ENCODE measurements at regions not wholly inside any gene's neighbourhood (a gene's known extent, or its start where the extent isn't known, plus 50 kb on each side); places are given as distances from the start of the nearest gene placed in this dataset.

GRCh38 chr1:87620807-87621206 is 292.1 kb downstream of the LMO4 start:
- 93 to 96% (median 94%) methylated on average over 2 of the region's 2 CpGs for WGBS, 4 donors
- no peaks in the 10 kb centered on the region for H3K4me1 ChIP-seq
- no peaks in the 10 kb centered on the region for H3K36me3 ChIP-seq
- no peak overlapping the region for H3K4me3 ChIP-seq
- intact Hi-C loops (cut with DNase I) = no loop called here
- TF ChIP-seq POLR2A (IDR thresholded peaks at IDR 0.05) (no peak), CTCF (IDR thresholded peaks at IDR 0.05) (no peak)
- H3K27ac ChIP-seq = no peak overlapping the region
- DNase-seq = no peak
- H3K9me3 ChIP-seq = peaks cover 0 to 12% (median 0%) of the 10 kb centered on the region in 12 donors
- H3K27me3 ChIP-seq = no peaks in the 10 kb centered on the region
- ATAC-seq = no peak

- no peak for DNase-seq
- no peak for ATAC-seq
- Histone ChIP-seq H3K27me3 (no peaks in the 10 kb centered on the region), H3K4me3 (no peak overlapping the region), H3K27ac (no peak overlapping the region), H3K9me3 (peaks cover 0 to 7% (median 0%) of the 10 kb centered on the region in 12 donors), H3K36me3 (no peaks in the 10 kb centered on the region), H3K4me1 (no peaks in the 10 kb centered on the region)
- intact Hi-C loops (cut with DNase I) = loop anchor here in 1 of 10 donors (5.0 kb wide), 1 partner anchor 72 kb away; no protein-coding TSS in a partner anchor
- TF ChIP-seq CTCF (IDR thresholded peaks at IDR 0.05) (no peak), POLR2A (IDR thresholded peaks at IDR 0.05) (no peak)
- 69 to 80% (median 76%) methylated on average over 1 of the region's 1 CpG for WGBS, 4 donors
These were observed 301.0 kb downstream of the LMO4 start for GRCh38 chr1:87629673-87630072.

GRCh38 chr1:87632232-87632631 is 303.6 kb downstream of the LMO4 start:
- H3K36me3 ChIP-seq = no peaks in the 10 kb centered on the region
- DNase-seq (no peak), ATAC-seq (no peak)
- 80 to 90% (median 88%) methylated on average over 3 of the region's 3 CpGs for WGBS, 4 donors
- H3K27ac ChIP-seq = no peak overlapping the region
- intact Hi-C loops (cut with DNase I) = loop anchor here in 1 of 10 donors (5.0 kb wide), 1 partner anchor 75 kb away; no protein-coding TSS in a partner anchor
- H3K9me3 ChIP-seq = peaks cover 0 to 12% (median 0%) of the 10 kb centered on the region in 12 donors
- H3K27me3 ChIP-seq = no peaks in the 10 kb centered on the region
- TF ChIP-seq POLR2A (IDR thresholded peaks at IDR 0.05) = no peak
- TF ChIP-seq CTCF (IDR thresholded peaks at IDR 0.05) = no peak
- no peaks in the 10 kb centered on the region for H3K4me1 ChIP-seq
- no peak overlapping the region for H3K4me3 ChIP-seq

- Histone ChIP-seq H3K4me1 (no peaks in the 10 kb centered on the region), H3K27ac (no peak overlapping the region), H3K36me3 (no peaks in the 10 kb centered on the region), H3K4me3 (no peak overlapping the region), H3K9me3 (peaks cover 0 to 12% (median 0%) of the 10 kb centered on the region in 12 donors), H3K27me3 (no peaks in the 10 kb centered on the region)
- no peak for ATAC-seq
- WGBS, 4 donors = 93 to 96% (median 95%) methylated on average over 14 to 28 of the region's 28 CpGs
- peak in 1 of 5 donors; percentile 60 for DNase-seq
- intact Hi-C loops (cut with DNase I) = no loop called here
- TF ChIP-seq POLR2A (IDR thresholded peaks at IDR 0.05) (no peak), CTCF (IDR thresholded peaks at IDR 0.05) (no peak)
These were observed 307.7 kb downstream of the LMO4 start for GRCh38 chr1:87636198-87636892.
